ENCODE measurements at regions not wholly inside any gene's neighbourhood (a gene's known extent, or its start where the extent isn't known, plus 50 kb on each side); places are given as distances from the start of the nearest gene placed in this dataset.
A peak's percentile ranks its signal among the peaks of the same experiment; 100 is the strongest.
"Not testable (repeated sequence)": the region's sequence is repeated elsewhere in the genome, so short reads cannot be mapped to it uniquely, and the experiment has no call there.

- DNase-seq, result peak in 1 of 2 experiments; percentile 31
Observed at GRCh38 chr12:8396225-8397071, 59.3 kb upstream of the CLEC6A start.

- DNase-seq, result not testable (repeated sequence)
Observed at GRCh38 chr12:8397378-8397777, 58.4 kb upstream of the CLEC6A start.

- DNase-seq, result not testable (repeated sequence)
Observed at GRCh38 chr12:8399496-8400034, 56.2 kb upstream of the CLEC6A start.

DNA sequence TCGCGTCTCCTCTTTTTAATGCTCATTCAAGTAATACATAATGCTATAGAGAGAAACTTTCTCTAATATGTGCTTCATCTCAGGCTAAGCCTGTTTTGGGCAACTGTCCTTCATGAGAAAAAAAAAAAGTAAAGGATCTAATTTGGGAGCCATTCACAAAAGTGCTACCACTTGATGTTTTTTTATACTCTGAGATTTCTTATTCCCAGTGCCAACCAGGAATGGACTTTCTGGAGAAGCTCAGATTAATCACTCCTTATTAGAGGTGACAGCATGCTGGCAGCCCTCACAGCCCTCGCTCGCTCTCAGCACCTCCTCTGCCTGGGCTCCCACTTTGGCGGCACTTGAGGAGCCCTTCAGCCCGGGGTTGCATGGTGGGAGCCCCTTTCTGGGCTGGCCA is 51.9 kb upstream of the CLEC6A start:
- not testable (repeated sequence) for DNase-seq

- not testable (repeated sequence) for DNase-seq
Observed at GRCh38 chr12:8404341-8404740, 51.4 kb upstream of the CLEC6A start.

Data from NCI-H2081 (cell line).